AG09309 (cell line): ENCODE measurements at regions not wholly inside any gene's neighbourhood (a gene's known extent, or its start where the extent isn't known, plus 50 kb on each side); places are given as distances from the start of the nearest gene placed in this dataset.
"Not testable (repeated sequence)": the region's sequence is repeated elsewhere in the genome, so short reads cannot be mapped to it uniquely, and the experiment has no call there.

Source experiments
- DNase-seq: peaks from one replicate; pipeline ENCODE4 v3.0.0-alpha.2; 2010; ENCODE audit warnings: low read depth
- H3K4me3 ChIP-seq: 2 replicates; pipeline ENCODE4 v1.5.1; 2011; ENCODE audit warnings: mild to moderate bottlenecking, low read depth, low read length, moderate library complexity; ENCODE audit not compliant: control insufficient read depth
- CTCF ChIP-seq: IDR thresholded peaks from 2 replicates; pipeline ENCODE4 v1.5.1; 2011; ENCODE audit warnings: mild to moderate bottlenecking, low read depth, low read length, inconsistent platforms; ENCODE audit not compliant: insufficient read depth, control insufficient read depth; ENCODE audit errors: missing control alignments

- DNase-seq = no peak
- no peak overlapping the region for H3K4me3 ChIP-seq
- no peak for TF ChIP-seq CTCF
Observed at GRCh38 chr1:173342736-173343135, 134.4 kb upstream of the PRDX6 start.

- H3K4me3 ChIP-seq = no peak overlapping the region
- no peak for DNase-seq
Observed at GRCh38 chr1:173344034-173344743, 132.9 kb upstream of the PRDX6 start.

DNA sequence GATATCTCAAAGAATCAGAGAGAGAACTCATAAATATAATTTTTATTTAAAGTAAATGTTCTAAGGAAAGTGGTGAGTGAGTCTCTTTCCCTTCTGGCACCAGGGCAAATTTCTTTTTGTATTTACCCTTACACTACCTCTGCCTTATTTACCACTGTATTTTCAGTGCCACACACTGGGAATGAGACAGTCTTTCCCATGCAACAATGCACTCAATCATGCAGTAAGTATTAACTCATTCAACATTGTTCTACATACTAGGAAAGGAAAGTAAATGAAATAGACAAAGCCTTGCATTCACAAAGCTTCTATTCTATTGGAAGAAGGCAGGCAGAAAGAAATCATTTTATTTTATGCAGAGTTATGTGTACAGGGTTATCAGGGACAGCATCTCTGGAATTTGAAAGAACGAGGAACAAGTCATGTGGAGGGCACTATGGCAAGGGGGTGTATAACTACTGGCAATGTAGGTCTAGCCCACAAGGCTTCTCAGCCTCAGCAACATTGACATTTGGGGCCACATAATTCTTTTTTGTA is 129.8 kb upstream of the PRDX6 start:
- no peak for DNase-seq
- H3K4me3 ChIP-seq = no peak overlapping the region
- TF ChIP-seq CTCF = no peak

More at GRCh38 chr1:173344034-173344743, 132.9 kb upstream of the PRDX6 start:
- no peak for TF ChIP-seq CTCF

DNA sequence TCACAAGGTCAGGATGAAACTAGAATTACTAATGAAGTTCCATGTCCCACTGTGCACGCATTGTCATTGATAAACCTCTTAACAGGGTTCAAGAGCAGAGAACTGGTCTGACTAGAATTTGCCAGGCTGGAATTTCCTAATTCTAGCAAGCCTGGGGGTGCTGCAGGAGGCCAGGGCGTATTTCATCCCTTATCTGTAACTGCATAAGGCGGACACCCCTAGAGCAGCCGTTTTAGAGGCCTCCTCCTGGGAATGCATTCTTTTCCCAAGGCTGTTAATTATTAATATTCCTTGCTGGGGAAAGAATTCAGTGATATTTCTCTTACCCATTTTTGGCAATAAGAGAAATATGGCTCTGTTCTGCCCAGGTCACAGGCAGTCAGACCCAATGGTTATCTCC is 124.5 kb upstream of the PRDX6 start:
- H3K4me3 ChIP-seq, DNase-seq: not testable (repeated sequence)

- TF ChIP-seq CTCF = no peak
- DNase-seq = no peak
- H3K4me3 ChIP-seq = no peak overlapping the region
Observed at GRCh38 chr1:173353350-173353749, 123.8 kb upstream of the PRDX6 start.

DNA sequence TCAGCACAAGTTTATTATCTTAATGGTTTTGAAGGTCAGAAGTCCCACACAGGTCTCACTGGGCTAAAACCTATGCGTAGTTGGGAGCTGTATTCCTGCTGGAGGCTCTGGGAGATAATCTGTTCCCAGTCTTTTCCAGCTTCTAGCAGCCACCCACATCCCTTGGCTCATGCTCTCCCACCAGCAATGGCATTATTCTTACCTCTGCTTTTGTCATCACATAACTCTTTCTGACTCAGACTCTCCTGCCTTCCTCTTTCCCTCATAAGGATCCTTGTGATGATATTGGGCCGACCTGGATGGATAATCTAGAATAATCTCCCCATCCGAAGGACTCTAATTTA is 122.2 kb upstream of the PRDX6 start:
- no peak for TF ChIP-seq CTCF
- H3K4me3 ChIP-seq = no peak overlapping the region
- DNase-seq = no peak

- H3K4me3 ChIP-seq = no peak overlapping the region
- no peak for TF ChIP-seq CTCF
- DNase-seq = no peak
Observed at GRCh38 chr1:173355281-173356031, 121.7 kb upstream of the PRDX6 start.
